ENCODE measurements at regions not wholly inside any gene's neighbourhood (a gene's known extent, or its start where the extent isn't known, plus 50 kb on each side); places are given as distances from the start of the nearest gene placed in this dataset.
A peak's percentile ranks its signal among the peaks of the same experiment; 100 is the strongest.

- no peak for TF ChIP-seq CTCF (IDR thresholded peaks at IDR 0.05; ENCODE audit: unreplicated experiment)
- no peak overlapping the region for H3K27ac Mint-ChIP-seq
- DNase-seq (ENCODE audit: low spot score in 2 of 2, unreplicated experiment in 2 of 2), result no peak
- H3K9me3 Mint-ChIP-seq, result peaks cover 4% of the 10 kb centered on the region
- H3K27me3 Mint-ChIP-seq (ENCODE audit: low read depth), result peaks cover 1% of the 10 kb centered on the region
- H3K36me3 Mint-ChIP-seq, result no peaks in the 10 kb centered on the region
- H3K4me3 Mint-ChIP-seq, result no peak overlapping the region
- H3K4me1 Mint-ChIP-seq, result peaks cover 7% of the 10 kb centered on the region
These were observed 1009.3 kb downstream of the GRIK2 start for GRCh38 chr6:102402635-102403329.

- Mint-ChIP-seq H3K27ac (peak overlapping the region; percentile 19), H3K36me3 (no peaks in the 10 kb centered on the region), H3K27me3 (ENCODE audit: low read depth) (peaks cover 1% of the 10 kb centered on the region), H3K9me3 (peaks cover 1% of the 10 kb centered on the region), H3K4me1 (peaks cover 7% of the 10 kb centered on the region), H3K4me3 (no peak overlapping the region)
- TF ChIP-seq CTCF (IDR thresholded peaks at IDR 0.05; ENCODE audit: unreplicated experiment), result no peak
- no peak for DNase-seq (ENCODE audit: low spot score in 2 of 2, unreplicated experiment in 2 of 2)
These were observed 1005.4 kb downstream of the GRIK2 start for GRCh38 chr6:102398788-102399390.

GRCh38 chr6:102390541-102390940 is 997.0 kb downstream of the GRIK2 start:
- TF ChIP-seq CTCF (IDR thresholded peaks at IDR 0.05; ENCODE audit: unreplicated experiment), result no peak
- Mint-ChIP-seq H3K27ac (no peak overlapping the region), H3K36me3 (no peaks in the 10 kb centered on the region), H3K9me3 (peaks cover 15% of the 10 kb centered on the region), H3K4me3 (no peak overlapping the region), H3K27me3 (ENCODE audit: low read depth) (no peaks in the 10 kb centered on the region), H3K4me1 (peaks cover 6% of the 10 kb centered on the region)
- no peak for DNase-seq (ENCODE audit: low spot score in 2 of 2, unreplicated experiment in 2 of 2)

GRCh38 chr6:102389994-102390393 is 996.5 kb downstream of the GRIK2 start:
- H3K36me3 Mint-ChIP-seq, result no peaks in the 10 kb centered on the region
- peaks cover 15% of the 10 kb centered on the region for H3K9me3 Mint-ChIP-seq
- peaks cover 6% of the 10 kb centered on the region for H3K4me1 Mint-ChIP-seq
- no peaks in the 10 kb centered on the region for H3K27me3 Mint-ChIP-seq (ENCODE audit: low read depth)
- H3K4me3 Mint-ChIP-seq, result no peak overlapping the region
- no peak for DNase-seq (ENCODE audit: low spot score in 2 of 2, unreplicated experiment in 2 of 2)
- no peak for TF ChIP-seq CTCF (IDR thresholded peaks at IDR 0.05; ENCODE audit: unreplicated experiment)
- H3K27ac Mint-ChIP-seq, result no peak overlapping the region

DNA sequence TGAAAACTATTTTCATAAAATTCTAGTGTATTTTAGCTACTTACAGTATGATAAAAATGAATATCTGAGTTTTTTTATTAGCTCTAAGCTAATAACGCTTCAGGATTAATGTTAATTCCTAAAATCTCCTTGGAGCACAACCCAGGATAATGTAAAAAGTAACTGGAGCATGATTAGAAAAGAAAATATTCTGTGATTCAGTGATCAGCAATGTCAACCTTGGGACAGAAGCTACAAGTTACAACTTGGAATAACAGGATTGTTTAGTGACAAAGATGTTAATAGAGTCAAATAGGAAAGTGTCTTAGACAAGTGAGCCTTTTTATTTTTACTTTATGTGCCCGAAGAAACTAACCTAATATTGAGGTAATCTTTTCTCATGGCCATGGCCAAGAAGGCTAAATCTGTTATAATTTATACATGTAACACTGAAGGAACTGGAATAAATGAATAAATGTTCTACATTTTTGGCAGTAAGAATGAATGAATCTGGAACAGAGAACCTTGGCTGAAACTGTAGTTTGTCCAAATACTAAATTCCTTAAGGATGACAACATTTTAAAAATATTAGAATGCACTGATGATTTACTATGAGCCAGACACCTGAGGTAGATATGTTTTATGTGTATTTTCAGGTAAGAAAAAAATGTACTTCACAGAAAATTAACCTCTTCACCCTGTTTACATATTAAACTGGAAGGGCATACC is 994.0 kb downstream of the GRIK2 start:
- no peak overlapping the region for H3K27ac Mint-ChIP-seq
- H3K36me3 Mint-ChIP-seq, result no peaks in the 10 kb centered on the region
- DNase-seq (ENCODE audit: low spot score in 2 of 2, unreplicated experiment in 2 of 2), result no peak
- no peaks in the 10 kb centered on the region for H3K27me3 Mint-ChIP-seq (ENCODE audit: low read depth)
- TF ChIP-seq CTCF (IDR thresholded peaks at IDR 0.05; ENCODE audit: unreplicated experiment), result no peak
- H3K9me3 Mint-ChIP-seq, result no peaks in the 10 kb centered on the region
- H3K4me1 Mint-ChIP-seq, result peaks cover 6% of the 10 kb centered on the region
- H3K4me3 Mint-ChIP-seq, result no peak overlapping the region
